Panc1 (cell line): ENCODE measurements at regions not wholly inside any gene's neighbourhood (a gene's known extent, or its start where the extent isn't known, plus 50 kb on each side); places are given as distances from the start of the nearest gene placed in this dataset.

Source experiments
- ATAC-seq: fragments of 200-7000 bp; cut with Tn5 transposase; 2 replicates; pipeline ENCODE4 v1.9.1; 2020; ENCODE audit warnings: mild to moderate bottlenecking, moderate library complexity
- BruUV-seq: library from RNA; stranded (reverse); fragments of 400-500 nt; replicated peaks from 2 replicates; lab custom pipeline; 2021; lab: Mats Ljungman, UMichigan
- CTCF ChIA-PET: fragments of 300-600 bp; sonication (Branson Sonifier 250); formaldehyde crosslinking; loops from one replicate; lab custom pipeline; 2022; ENCODE audit warnings: antibody characterized with exemption; lab: Charles Lee
- POLR2A ChIA-PET: fragments of 300-600 bp; sonication (Branson Sonifier 250); formaldehyde crosslinking; loops from one replicate; lab custom pipeline; 2022; ENCODE audit warnings: antibody characterized with exemption; lab: Charles Lee
- DNase-seq: peaks from one replicate; pipeline ENCODE4 v3.0.0-alpha.2; 2010; ENCODE audit warnings: low read depth, low spot score
- H3K27ac ChIP-seq: 2 replicates; pipeline ENCODE4 v1.5.1; 2011; ENCODE audit warnings: mild to moderate bottlenecking, low read length, inconsistent platforms
- H3K27me3 ChIP-seq: fragments of 200-500 bp; sonication (Bioruptor generic); 2 replicates; pipeline ENCODE4 v1.6.0; 2014; ENCODE audit warnings: low read length, inconsistent platforms; ENCODE audit not compliant: control insufficient read depth, insufficient read depth
- H3K36me3 ChIP-seq: fragments of 200-500 bp; sonication (Bioruptor generic); 2 replicates; pipeline ENCODE4 v1.5.1; 2014; ENCODE audit warnings: inconsistent platforms, mild to moderate bottlenecking, low read length, moderate library complexity; ENCODE audit not compliant: control insufficient read depth, insufficient read depth
- H3K4me1 ChIP-seq: 2 replicates; pipeline ENCODE4 v1.5.1; 2011; ENCODE audit warnings: inconsistent platforms, mild to moderate bottlenecking, low read length, moderate library complexity; ENCODE audit not compliant: control insufficient read depth, insufficient read depth
- H3K4me3 ChIP-seq, 2 experiments: 2 replicates each; pipeline ENCODE4 v1.5.1; 2011 to 2012; ENCODE audit warnings: low read depth in 2 of 2, low read length in 2 of 2, mild to moderate bottlenecking in 2 of 2, inconsistent platforms in 1 of 2, moderate library complexity in 1 of 2
- H3K9me3 ChIP-seq: fragments of 200-500 bp; sonication (Bioruptor generic); 2 replicates; pipeline ENCODE4 v1.5.1; 2014; ENCODE audit warnings: low read depth, mild to moderate bottlenecking, inconsistent platforms, low read length, moderate library complexity; ENCODE audit not compliant: control insufficient read depth, insufficient read depth
- POLR2AphosphoS5 ChIP-seq: IDR thresholded peaks from 2 replicates; pipeline ENCODE4 v1.6.1; 2012; ENCODE audit warnings: mild to moderate bottlenecking, low read depth, low read length, moderate library complexity
- SIN3A ChIP-seq: IDR thresholded peaks from 2 replicates; pipeline ENCODE4 v1.6.1; 2012; ENCODE audit warnings: low read depth, mild to moderate bottlenecking, low read length, moderate library complexity, borderline replicate concordance; ENCODE audit not compliant: insufficient read depth
- TCF7L2 ChIP-seq: IDR thresholded peaks from 2 replicates; pipeline ENCODE4 v1.6.1; 2011; ENCODE audit warnings: mild to moderate bottlenecking, low read depth, low read length, inconsistent platforms
- in situ Hi-C: cut with HindIII; loops from 2 replicates; pipeline ENCODE4 v1.10.0; 2016; ENCODE audit warnings: low sequenced_read_pairs, low pct_unique_long_range_greater_than_20kb
- intact Hi-C: fragments of 100-400 bp; cut with micrococcal nuclease; formaldehyde crosslinking; loops from one replicate; pipeline ENCODE4 v1.10.0; 2022; ENCODE audit not compliant: unreplicated experiment
- TF ChIP-seq, protein P1 (sequence below): fragments of 450-650 bp; IDR thresholded peaks from 2 replicates; pipeline ENCODE4 v1.5.1; 2017; ENCODE audit warnings: mild to moderate bottlenecking
- TF ChIP-seq, protein P2 (sequence below), 2 experiments: IDR thresholded peaks; 2 replicates each; pipeline ENCODE4 v1.6.1; 2011 to 2012; ENCODE audit warnings: low read depth in 2 of 2, control low read depth in 1 of 2, low read length in 1 of 2, mild to moderate bottlenecking in 1 of 2, moderate library complexity in 1 of 2; ENCODE audit not compliant: insufficient read depth in 1 of 2

DNA sequence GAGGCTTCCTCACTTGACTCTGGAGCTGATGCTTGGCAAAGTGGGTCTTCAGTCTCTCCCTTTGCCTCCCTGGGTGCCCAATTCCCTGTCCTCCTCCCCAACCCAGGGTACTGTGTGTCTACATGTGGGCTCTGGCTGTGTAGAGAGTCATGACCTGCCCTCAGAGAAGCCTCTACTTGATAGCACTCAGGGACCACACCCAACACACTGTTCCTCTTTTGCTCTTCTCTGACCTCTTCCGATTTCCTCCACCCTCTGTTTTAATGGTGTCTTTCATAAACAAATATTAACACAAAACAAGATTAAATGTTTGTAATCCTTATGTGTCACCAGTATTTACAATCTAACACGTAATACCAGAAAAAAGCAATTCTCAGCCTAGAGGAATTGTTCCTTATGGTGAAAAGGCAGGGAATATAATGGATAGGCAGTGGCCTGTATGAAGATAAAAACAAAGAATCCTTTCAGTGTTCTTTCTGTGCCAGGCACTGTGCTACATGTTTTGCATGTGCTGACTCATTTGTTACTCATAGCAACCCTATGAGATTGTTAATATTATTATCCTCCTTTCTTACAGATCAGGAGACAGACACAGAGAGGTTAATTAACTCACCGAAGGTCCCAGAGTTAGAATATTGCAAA, 58.2 kb downstream of the HSD3B1 start:
- DNase-seq (no peak), ATAC-seq (no peak)
- no peaks in the 10 kb centered on the region for H3K4me1 ChIP-seq
- H3K9me3 ChIP-seq, result no peaks in the 10 kb centered on the region
- H3K36me3 ChIP-seq, result no peaks in the 10 kb centered on the region
- intact Hi-C loops, result no loop called here
- H3K27me3 ChIP-seq, result peaks cover 9% of the 10 kb centered on the region; the same call in 1 of the 2 replicates
- in situ Hi-C loops, result no loop called here
- TF ChIP-seq, protein P1, sequence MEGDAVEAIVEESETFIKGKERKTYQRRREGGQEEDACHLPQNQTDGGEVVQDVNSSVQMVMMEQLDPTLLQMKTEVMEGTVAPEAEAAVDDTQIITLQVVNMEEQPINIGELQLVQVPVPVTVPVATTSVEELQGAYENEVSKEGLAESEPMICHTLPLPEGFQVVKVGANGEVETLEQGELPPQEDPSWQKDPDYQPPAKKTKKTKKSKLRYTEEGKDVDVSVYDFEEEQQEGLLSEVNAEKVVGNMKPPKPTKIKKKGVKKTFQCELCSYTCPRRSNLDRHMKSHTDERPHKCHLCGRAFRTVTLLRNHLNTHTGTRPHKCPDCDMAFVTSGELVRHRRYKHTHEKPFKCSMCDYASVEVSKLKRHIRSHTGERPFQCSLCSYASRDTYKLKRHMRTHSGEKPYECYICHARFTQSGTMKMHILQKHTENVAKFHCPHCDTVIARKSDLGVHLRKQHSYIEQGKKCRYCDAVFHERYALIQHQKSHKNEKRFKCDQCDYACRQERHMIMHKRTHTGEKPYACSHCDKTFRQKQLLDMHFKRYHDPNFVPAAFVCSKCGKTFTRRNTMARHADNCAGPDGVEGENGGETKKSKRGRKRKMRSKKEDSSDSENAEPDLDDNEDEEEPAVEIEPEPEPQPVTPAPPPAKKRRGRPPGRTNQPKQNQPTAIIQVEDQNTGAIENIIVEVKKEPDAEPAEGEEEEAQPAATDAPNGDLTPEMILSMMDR, result no peak
- TF ChIP-seq POLR2AphosphoS5 (no peak), TCF7L2 (no peak), SIN3A (no peak)
- TF ChIP-seq, protein P2, sequence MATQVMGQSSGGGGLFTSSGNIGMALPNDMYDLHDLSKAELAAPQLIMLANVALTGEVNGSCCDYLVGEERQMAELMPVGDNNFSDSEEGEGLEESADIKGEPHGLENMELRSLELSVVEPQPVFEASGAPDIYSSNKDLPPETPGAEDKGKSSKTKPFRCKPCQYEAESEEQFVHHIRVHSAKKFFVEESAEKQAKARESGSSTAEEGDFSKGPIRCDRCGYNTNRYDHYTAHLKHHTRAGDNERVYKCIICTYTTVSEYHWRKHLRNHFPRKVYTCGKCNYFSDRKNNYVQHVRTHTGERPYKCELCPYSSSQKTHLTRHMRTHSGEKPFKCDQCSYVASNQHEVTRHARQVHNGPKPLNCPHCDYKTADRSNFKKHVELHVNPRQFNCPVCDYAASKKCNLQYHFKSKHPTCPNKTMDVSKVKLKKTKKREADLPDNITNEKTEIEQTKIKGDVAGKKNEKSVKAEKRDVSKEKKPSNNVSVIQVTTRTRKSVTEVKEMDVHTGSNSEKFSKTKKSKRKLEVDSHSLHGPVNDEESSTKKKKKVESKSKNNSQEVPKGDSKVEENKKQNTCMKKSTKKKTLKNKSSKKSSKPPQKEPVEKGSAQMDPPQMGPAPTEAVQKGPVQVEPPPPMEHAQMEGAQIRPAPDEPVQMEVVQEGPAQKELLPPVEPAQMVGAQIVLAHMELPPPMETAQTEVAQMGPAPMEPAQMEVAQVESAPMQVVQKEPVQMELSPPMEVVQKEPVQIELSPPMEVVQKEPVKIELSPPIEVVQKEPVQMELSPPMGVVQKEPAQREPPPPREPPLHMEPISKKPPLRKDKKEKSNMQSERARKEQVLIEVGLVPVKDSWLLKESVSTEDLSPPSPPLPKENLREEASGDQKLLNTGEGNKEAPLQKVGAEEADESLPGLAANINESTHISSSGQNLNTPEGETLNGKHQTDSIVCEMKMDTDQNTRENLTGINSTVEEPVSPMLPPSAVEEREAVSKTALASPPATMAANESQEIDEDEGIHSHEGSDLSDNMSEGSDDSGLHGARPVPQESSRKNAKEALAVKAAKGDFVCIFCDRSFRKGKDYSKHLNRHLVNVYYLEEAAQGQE (IDR thresholded peaks at IDR 0.05; ENCODE audit: insufficient read depth in 1 of 2, low read depth in 2 of 2, low read length in 1 of 2), result no peak
- H3K27ac ChIP-seq, result no peak overlapping the region
- ChIA-PET POLR2A (interaction anchor here (0.6 kb wide), 1 partner anchor 121 kb away, joined by 7 read pairs; no protein-coding TSS in a partner anchor), CTCF (no interaction called here)
- no peak overlapping the region for H3K4me3 ChIP-seq
- no TSS peak for BruUV-seq

GRCh38 chr1:119569095-119569494, 62.1 kb downstream of the HSD3B1 start:
- Histone ChIP-seq H3K36me3 (no peaks in the 10 kb centered on the region), H3K4me3 (no peak overlapping the region), H3K27ac (no peak overlapping the region), H3K9me3 (no peaks in the 10 kb centered on the region), H3K27me3 (0 out of 2 replicates have a peak, but pooled peaks cover 6% of the 10 kb centered on the region), H3K4me1 (no peaks in the 10 kb centered on the region)
- intact Hi-C loops (no loop called here), in situ Hi-C loops (no loop called here)
- DNase-seq (no peak), ATAC-seq (no peak)
- CTCF ChIA-PET, result no interaction called here
- no TSS peak for BruUV-seq
- TF ChIP-seq TCF7L2 (no peak), POLR2AphosphoS5 (no peak), SIN3A (no peak)
- TF ChIP-seq, protein P2 (IDR thresholded peaks at IDR 0.05; ENCODE audit: insufficient read depth in 1 of 2, low read depth in 2 of 2, low read length in 1 of 2), result no peak
- TF ChIP-seq, protein P1, result no peak
- POLR2A ChIA-PET, result no interaction called here
